Stimulated activated effector memory CD8-positive, alpha-beta T cell treated with anti-CD3 and anti-CD28 coated beads, Interleukin-12 subunit alpha, Interleukin-12 subunit beta, amount 100 ng/mL, for 72 hours (primary cell): ENCODE measurements at regions not wholly inside any gene's neighbourhood (a gene's known extent, or its start where the extent isn't known, plus 50 kb on each side); places are given as distances from the start of the nearest gene placed in this dataset.
"Not testable (repeated sequence)": the region's sequence is repeated elsewhere in the genome, so short reads cannot be mapped to it uniquely, and the experiment has no call there.

Experiments
- ATAC-seq: fragments of 150-1000 bp; cut with Tn5 transposase; 2 replicates; pipeline ENCODE4 v1.10.0; 2021
- DNase-seq, 2 donors: peaks; one replicate each; pipeline ENCODE4 v3.0.0; 2021 to 2022; ENCODE audit warnings: low spot score in 2 of 2
- H3K27ac Mint-ChIP-seq: one replicate; pipeline ENCODE4 v1.8.0; 2022; ENCODE audit warnings: mild to moderate bottlenecking, mixed read lengths
- H3K36me3 Mint-ChIP-seq: one replicate; pipeline ENCODE4 v1.8.0; 2022; ENCODE audit warnings: mild to moderate bottlenecking, mixed read lengths
- H3K4me1 Mint-ChIP-seq: one replicate; pipeline ENCODE4 v1.8.0; 2022; ENCODE audit warnings: mixed read lengths
- H3K4me3 Mint-ChIP-seq: one replicate; pipeline ENCODE4 v1.8.0; 2022; ENCODE audit warnings: mild to moderate bottlenecking, mixed read lengths
- H3K9me3 Mint-ChIP-seq: one replicate; pipeline ENCODE4 v1.8.0; 2022; ENCODE audit warnings: mixed read lengths

- H3K36me3 Mint-ChIP-seq, result no peaks in the 10 kb centered on the region
- H3K4me1 Mint-ChIP-seq, result no peaks in the 10 kb centered on the region
- no peak for ATAC-seq
- no peak for DNase-seq
- H3K4me3 Mint-ChIP-seq, result no peak overlapping the region
- H3K27ac Mint-ChIP-seq, result no peak overlapping the region
- H3K9me3 Mint-ChIP-seq, result no peaks in the 10 kb centered on the region
These were observed 50.2 kb upstream of the SLC35C1 start for GRCh38 chr11:45754741-45755140.

- no peak for ATAC-seq
- Mint-ChIP-seq H3K4me3 (no peak overlapping the region), H3K27ac (no peak overlapping the region), H3K9me3 (no peaks in the 10 kb centered on the region), H3K36me3 (no peaks in the 10 kb centered on the region), H3K4me1 (no peaks in the 10 kb centered on the region)
- no peak for DNase-seq
These were observed 50.7 kb upstream of the SLC35C1 start for GRCh38 chr11:45754261-45754709.

- no peaks in the 10 kb centered on the region for H3K9me3 Mint-ChIP-seq
- no peak overlapping the region for H3K27ac Mint-ChIP-seq
- no peak for ATAC-seq
- no peak for DNase-seq
- no peaks in the 10 kb centered on the region for H3K4me1 Mint-ChIP-seq
- H3K4me3 Mint-ChIP-seq, result no peak overlapping the region
- H3K36me3 Mint-ChIP-seq, result no peaks in the 10 kb centered on the region
These were observed 52.8 kb upstream of the SLC35C1 start for GRCh38 chr11:45752106-45752505.

- Mint-ChIP-seq H3K4me3 (no peak overlapping the region), H3K36me3 (no peaks in the 10 kb centered on the region), H3K27ac (no peak overlapping the region), H3K9me3 (no peaks in the 10 kb centered on the region), H3K4me1 (no peaks in the 10 kb centered on the region)
- DNase-seq, result no peak
- ATAC-seq, result no peak
These were observed 53.5 kb upstream of the SLC35C1 start for GRCh38 chr11:45751430-45751829.

- DNase-seq (no peak), ATAC-seq (no peak)
- Mint-ChIP-seq H3K36me3 (no peaks in the 10 kb centered on the region), H3K4me1 (no peaks in the 10 kb centered on the region), H3K27ac (no peak overlapping the region), H3K4me3 (no peak overlapping the region), H3K9me3 (no peaks in the 10 kb centered on the region)
These were observed 54.5 kb upstream of the SLC35C1 start for GRCh38 chr11:45750439-45750838.

- DNase-seq (no peak), ATAC-seq (no peak)
- Mint-ChIP-seq H3K36me3 (no peaks in the 10 kb centered on the region), H3K27ac (no peak overlapping the region), H3K4me1 (no peaks in the 10 kb centered on the region), H3K9me3 (no peaks in the 10 kb centered on the region), H3K4me3 (no peak overlapping the region)
These were observed 56.1 kb upstream of the SLC35C1 start for GRCh38 chr11:45748801-45749200.

- DNase-seq (no peak), ATAC-seq (no peak)
- no peak overlapping the region for H3K4me3 Mint-ChIP-seq
- no peaks in the 10 kb centered on the region for H3K9me3 Mint-ChIP-seq
- H3K27ac Mint-ChIP-seq, result no peak overlapping the region
- no peaks in the 10 kb centered on the region for H3K36me3 Mint-ChIP-seq
- H3K4me1 Mint-ChIP-seq, result no peaks in the 10 kb centered on the region
These were observed 59.7 kb upstream of the SLC35C1 start for GRCh38 chr11:45745065-45745811.

- Mint-ChIP-seq H3K4me3 (no peak overlapping the region), H3K9me3 (no peaks in the 10 kb centered on the region), H3K27ac (no peak overlapping the region), H3K36me3 (no peaks in the 10 kb centered on the region), H3K4me1 (no peaks in the 10 kb centered on the region)
- DNase-seq (no peak), ATAC-seq (no peak)
These were observed 61.1 kb upstream of the SLC35C1 start for GRCh38 chr11:45743556-45744468.

GRCh38 chr11:45741582-45741981 is 63.4 kb upstream of the SLC35C1 start:
- ATAC-seq (no peak), DNase-seq (no peak)
- H3K9me3 Mint-ChIP-seq, result no peaks in the 10 kb centered on the region
- no peak overlapping the region for H3K27ac Mint-ChIP-seq
- no peaks in the 10 kb centered on the region for H3K4me1 Mint-ChIP-seq
- no peaks in the 10 kb centered on the region for H3K36me3 Mint-ChIP-seq
- no peak overlapping the region for H3K4me3 Mint-ChIP-seq

- Mint-ChIP-seq H3K4me1 (no peaks in the 10 kb centered on the region), H3K27ac (no peak overlapping the region), H3K9me3 (no peaks in the 10 kb centered on the region), H3K36me3 (no peaks in the 10 kb centered on the region), H3K4me3 (no peak overlapping the region)
- ATAC-seq (no peak), DNase-seq (no peak)
These were observed 63.9 kb upstream of the SLC35C1 start for GRCh38 chr11:45741032-45741431.

GRCh38 chr11:45739866-45740265 is 65.1 kb upstream of the SLC35C1 start:
- H3K27ac Mint-ChIP-seq, result no peak overlapping the region
- no peaks in the 10 kb centered on the region for H3K36me3 Mint-ChIP-seq
- H3K4me3 Mint-ChIP-seq, result no peak overlapping the region
- ATAC-seq (no peak), DNase-seq (no peak)
- no peaks in the 10 kb centered on the region for H3K9me3 Mint-ChIP-seq
- no peaks in the 10 kb centered on the region for H3K4me1 Mint-ChIP-seq

GRCh38 chr11:45739071-45739470 is 65.9 kb upstream of the SLC35C1 start:
- not testable (repeated sequence) for ATAC-seq, H3K9me3 Mint-ChIP-seq, H3K4me1 Mint-ChIP-seq, H3K4me3 Mint-ChIP-seq, H3K27ac Mint-ChIP-seq, DNase-seq, H3K36me3 Mint-ChIP-seq

GRCh38 chr11:45738194-45738593 is 66.8 kb upstream of the SLC35C1 start:
- not testable (repeated sequence) for H3K36me3 Mint-ChIP-seq, ATAC-seq, H3K27ac Mint-ChIP-seq, H3K4me1 Mint-ChIP-seq, H3K9me3 Mint-ChIP-seq, DNase-seq, H3K4me3 Mint-ChIP-seq

- DNase-seq (no peak), ATAC-seq (peak; percentile 61)
- no peak overlapping the region for H3K27ac Mint-ChIP-seq
- no peaks in the 10 kb centered on the region for H3K4me1 Mint-ChIP-seq
- no peak overlapping the region for H3K4me3 Mint-ChIP-seq
- no peaks in the 10 kb centered on the region for H3K36me3 Mint-ChIP-seq
- no peaks in the 10 kb centered on the region for H3K9me3 Mint-ChIP-seq
These were observed 67.9 kb upstream of the SLC35C1 start for GRCh38 chr11:45737056-45737455.

- DNase-seq (no peak), ATAC-seq (no peak)
- no peaks in the 10 kb centered on the region for H3K36me3 Mint-ChIP-seq
- H3K9me3 Mint-ChIP-seq, result no peaks in the 10 kb centered on the region
- no peaks in the 10 kb centered on the region for H3K4me1 Mint-ChIP-seq
- H3K4me3 Mint-ChIP-seq, result no peak overlapping the region
- H3K27ac Mint-ChIP-seq, result no peak overlapping the region
These were observed 68.5 kb upstream of the SLC35C1 start for GRCh38 chr11:45736424-45736823.

- DNase-seq (no peak), ATAC-seq (no peak)
- H3K9me3 Mint-ChIP-seq, result no peaks in the 10 kb centered on the region
- no peaks in the 10 kb centered on the region for H3K36me3 Mint-ChIP-seq
- H3K27ac Mint-ChIP-seq, result no peak overlapping the region
- H3K4me1 Mint-ChIP-seq, result no peaks in the 10 kb centered on the region
- no peak overlapping the region for H3K4me3 Mint-ChIP-seq
These were observed 67.8 kb upstream of the CHST1 start for GRCh38 chr11:45733176-45733575.
